ENCODE measurements at regions not wholly inside any gene's neighbourhood (a gene's known extent, or its start where the extent isn't known, plus 50 kb on each side); places are given as distances from the start of the nearest gene placed in this dataset.

DNA sequence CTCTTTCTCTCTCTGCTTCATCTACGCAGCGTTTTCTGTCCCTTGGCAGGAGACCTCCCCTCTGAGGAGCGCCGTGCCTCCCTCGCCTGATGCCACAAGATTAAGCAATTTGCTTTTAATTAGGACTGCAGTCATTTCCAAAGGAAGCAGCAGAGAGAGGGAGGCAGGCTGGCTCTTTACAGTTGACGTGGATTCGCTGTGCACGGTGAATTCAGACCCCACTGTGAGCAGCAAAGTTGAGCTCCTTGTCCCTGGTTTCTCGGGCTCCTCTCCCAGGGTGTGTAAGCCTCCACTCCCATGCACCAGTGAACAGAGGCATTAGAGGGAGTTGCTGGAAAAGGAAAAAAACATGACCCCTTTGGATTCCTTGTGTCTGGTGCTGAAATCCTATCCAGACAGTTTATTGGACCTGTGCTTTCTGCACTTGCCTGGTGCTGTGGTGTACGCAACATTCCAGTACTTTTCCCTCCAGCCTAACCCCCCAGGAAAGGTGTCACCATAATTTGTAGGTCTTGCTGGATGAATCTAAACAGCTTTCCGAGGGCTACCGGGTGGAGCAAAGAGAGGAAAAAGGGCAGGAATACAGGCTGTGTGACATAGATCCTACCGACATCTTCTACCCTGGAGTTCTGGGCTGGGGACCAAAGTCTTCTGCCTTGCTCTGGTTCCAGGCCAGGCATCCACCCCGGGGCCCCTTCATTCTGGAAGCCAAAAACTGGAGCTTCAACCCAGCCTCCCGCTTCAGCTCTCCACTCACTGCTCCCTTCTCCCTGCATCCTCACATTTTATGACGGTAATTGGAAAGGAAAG lies 171.0 kb downstream of the MAF start:
- DNase-seq: no peak
- WGBS (ENCODE audit: insufficient coverage, low coverage, low lambda C conversion rate, missing lambda C conversion rate): 79% methylated on average over 16 of the region's 16 CpGs
- Histone ChIP-seq H3K36me3 (no peaks in the 10 kb centered on the region), H3K9me3 (no peaks in the 10 kb centered on the region), H3K27ac (no peak overlapping the region), H3K27me3 (no peaks in the 10 kb centered on the region), H3K4me1 (no peaks in the 10 kb centered on the region), H3K4me3 (no peak overlapping the region)
- TF ChIP-seq POLR2A (IDR thresholded peaks at IDR 0.05): no peak
- TF ChIP-seq, protein P1, sequence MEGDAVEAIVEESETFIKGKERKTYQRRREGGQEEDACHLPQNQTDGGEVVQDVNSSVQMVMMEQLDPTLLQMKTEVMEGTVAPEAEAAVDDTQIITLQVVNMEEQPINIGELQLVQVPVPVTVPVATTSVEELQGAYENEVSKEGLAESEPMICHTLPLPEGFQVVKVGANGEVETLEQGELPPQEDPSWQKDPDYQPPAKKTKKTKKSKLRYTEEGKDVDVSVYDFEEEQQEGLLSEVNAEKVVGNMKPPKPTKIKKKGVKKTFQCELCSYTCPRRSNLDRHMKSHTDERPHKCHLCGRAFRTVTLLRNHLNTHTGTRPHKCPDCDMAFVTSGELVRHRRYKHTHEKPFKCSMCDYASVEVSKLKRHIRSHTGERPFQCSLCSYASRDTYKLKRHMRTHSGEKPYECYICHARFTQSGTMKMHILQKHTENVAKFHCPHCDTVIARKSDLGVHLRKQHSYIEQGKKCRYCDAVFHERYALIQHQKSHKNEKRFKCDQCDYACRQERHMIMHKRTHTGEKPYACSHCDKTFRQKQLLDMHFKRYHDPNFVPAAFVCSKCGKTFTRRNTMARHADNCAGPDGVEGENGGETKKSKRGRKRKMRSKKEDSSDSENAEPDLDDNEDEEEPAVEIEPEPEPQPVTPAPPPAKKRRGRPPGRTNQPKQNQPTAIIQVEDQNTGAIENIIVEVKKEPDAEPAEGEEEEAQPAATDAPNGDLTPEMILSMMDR (IDR thresholded peaks at IDR 0.05): no peak
- intact Hi-C loops (cut with DNase I): no loop called here
- ATAC-seq: no peak

DNA sequence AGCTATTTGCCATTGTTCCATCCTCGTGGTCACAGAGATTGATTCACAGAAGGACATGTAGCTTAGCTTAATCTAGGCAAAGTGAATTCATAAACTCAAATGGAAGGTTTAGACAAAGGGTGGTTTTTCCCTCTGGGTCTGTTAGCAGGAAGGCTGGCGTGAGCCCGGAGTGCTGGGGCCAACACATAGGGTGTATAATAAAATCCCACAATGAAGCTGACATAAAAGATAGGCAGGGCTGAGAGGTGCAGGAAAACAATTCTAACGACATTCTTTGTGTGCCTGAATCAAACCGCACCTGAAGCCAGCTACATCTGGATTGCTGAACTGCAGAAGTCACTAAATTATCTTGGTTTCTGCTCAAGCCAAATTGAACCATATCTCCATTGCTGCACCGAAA lies 173.9 kb downstream of the MAF start:
- H3K9me3 ChIP-seq: no peaks in the 10 kb centered on the region
- ATAC-seq: no peak

DNA sequence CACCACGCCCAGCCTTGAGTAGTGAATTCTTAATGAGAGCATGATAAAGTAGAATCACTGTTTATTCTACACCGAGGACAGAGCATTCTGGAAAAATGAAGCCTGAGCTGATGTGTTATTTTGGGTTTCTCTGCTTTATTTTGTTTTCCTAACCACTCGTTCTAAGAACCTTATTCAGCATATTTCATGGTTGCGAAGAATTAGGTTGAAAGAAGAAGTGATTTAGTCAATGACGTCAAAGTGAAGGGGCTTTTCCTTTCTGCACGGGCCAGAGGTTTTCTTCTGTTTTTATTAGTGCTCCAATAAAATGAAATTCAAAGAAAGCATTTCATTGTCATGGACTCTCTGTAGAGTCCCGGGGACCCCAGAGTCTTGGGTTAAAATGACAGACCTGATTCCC lies 178.5 kb downstream of the MAF start:
- Histone ChIP-seq H3K27me3 (no peaks in the 10 kb centered on the region), H3K36me3 (no peaks in the 10 kb centered on the region), H3K4me1 (peaks cover 0 to 3% (median 0%) of the 10 kb centered on the region in 4 donors), H3K9me3 (no peaks in the 10 kb centered on the region), H3K27ac (no peak overlapping the region), H3K4me3 (no peak overlapping the region)
- ATAC-seq (no peak), DNase-seq (no peak)
- intact Hi-C loops (cut with DNase I): no loop called here
- WGBS (ENCODE audit: insufficient coverage, low coverage, low lambda C conversion rate, missing lambda C conversion rate): 66% methylated on average over 7 of the region's 7 CpGs
- TF ChIP-seq, protein P1 (IDR thresholded peaks at IDR 0.05): no peak
- TF ChIP-seq POLR2A (IDR thresholded peaks at IDR 0.05): no peak

More for the DNA sequence above, 173.9 kb downstream of the MAF start:
- no peaks in the 10 kb centered on the region for H3K4me1 ChIP-seq
- no peaks in the 10 kb centered on the region for H3K27me3 ChIP-seq
- no peaks in the 10 kb centered on the region for H3K36me3 ChIP-seq
- TF ChIP-seq, protein P1 (IDR thresholded peaks at IDR 0.05): no peak
- no peak for TF ChIP-seq POLR2A (IDR thresholded peaks at IDR 0.05)
- no peak overlapping the region for H3K4me3 ChIP-seq
- DNase-seq: no peak
- 94% methylated on average over 4 of the region's 6 CpGs for whole genome bisulfite sequencing (ENCODE audit: insufficient coverage, low coverage, low lambda C conversion rate, missing lambda C conversion rate)
- no peak overlapping the region for H3K27ac ChIP-seq
- intact Hi-C loops (cut with DNase I): no loop called here

DNA sequence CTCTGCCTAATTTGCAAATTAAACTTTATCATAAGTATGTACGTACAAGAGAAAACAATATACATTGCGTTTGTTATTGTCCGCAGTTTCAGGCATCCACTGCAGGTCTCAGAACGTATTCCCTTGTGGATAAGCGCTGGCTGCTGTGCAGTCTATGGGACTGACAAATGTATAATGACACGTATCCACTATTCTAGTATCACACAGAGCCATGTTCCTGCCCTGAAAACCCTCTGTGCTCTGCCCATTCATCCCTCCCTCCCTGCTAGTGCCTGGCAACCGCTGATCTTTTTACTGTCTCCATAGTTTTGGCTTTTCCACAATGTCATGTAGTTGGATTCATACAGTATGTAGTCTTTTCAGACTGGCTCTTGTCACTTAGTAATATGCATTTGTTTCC lies 179.4 kb downstream of the MAF start:
- no peaks in the 10 kb centered on the region for H3K27me3 ChIP-seq
- ATAC-seq: no peak
- H3K9me3 ChIP-seq: no peaks in the 10 kb centered on the region
- H3K4me1 ChIP-seq: peaks cover 0 to 3% (median 0%) of the 10 kb centered on the region in 4 donors
- H3K36me3 ChIP-seq: no peaks in the 10 kb centered on the region
- H3K27ac ChIP-seq: no peak overlapping the region
- 83% methylated on average over 7 of the region's 7 CpGs for WGBS (ENCODE audit: insufficient coverage, low coverage, low lambda C conversion rate, missing lambda C conversion rate)
- intact Hi-C loops (cut with DNase I): no loop called here
- TF ChIP-seq, protein P1 (IDR thresholded peaks at IDR 0.05): no peak
- no peak for TF ChIP-seq POLR2A (IDR thresholded peaks at IDR 0.05)
- no peak overlapping the region for H3K4me3 ChIP-seq
- no peak for DNase-seq
